HG03097 (cell line): ENCODE measurements at regions not wholly inside any gene's neighbourhood (a gene's known extent, or its start where the extent isn't known, plus 50 kb on each side); places are given as distances from the start of the nearest gene placed in this dataset.
"Not testable (repeated sequence)": the region's sequence is repeated elsewhere in the genome, so short reads cannot be mapped to it uniquely, and the experiment has no call there.

Experiments
- ATAC-seq: cut with Tn5 transposase; IDR thresholded peaks from one replicate; pipeline ENCODE4 v1.9.1; 2021; ENCODE audit not compliant: unreplicated experiment, low FRiP score

- ATAC-seq, result not testable (repeated sequence)
Measured at GRCh38 chr2:131636704-131637308, 109.1 kb downstream of the CCDC74A start.

GRCh38 chr2:131639001-131639620, 111.4 kb downstream of the CCDC74A start:
- not testable (repeated sequence) for ATAC-seq

GRCh38 chr2:131641414-131642206, 113.9 kb downstream of the CCDC74A start:
- ATAC-seq, result no peak

GRCh38 chr2:131643180-131643579, 115.5 kb downstream of the CCDC74A start:
- ATAC-seq, result not testable (repeated sequence)

GRCh38 chr2:131645177-131645765, 117.6 kb downstream of the CCDC74A start:
- ATAC-seq, result no peak

GRCh38 chr2:131646220-131646619, 118.5 kb downstream of the CCDC74A start:
- ATAC-seq, result not testable (repeated sequence)

- no peak for ATAC-seq
Measured at GRCh38 chr2:131646669-131647297, 119.1 kb downstream of the CCDC74A start.

- not testable (repeated sequence) for ATAC-seq
Measured at GRCh38 chr2:131648565-131648964, 120.9 kb downstream of the CCDC74A start.

- ATAC-seq, result not testable (repeated sequence)
Measured at GRCh38 chr2:131652246-131652645, 124.6 kb downstream of the CCDC74A start.

GRCh38 chr2:131654107-131654506, 126.4 kb downstream of the CCDC74A start:
- not testable (repeated sequence) for ATAC-seq

- ATAC-seq, result no peak
Measured at GRCh38 chr2:131656816-131657633, 129.3 kb downstream of the CCDC74A start.

- ATAC-seq, result no peak
Measured at GRCh38 chr2:131657895-131658768, 130.4 kb downstream of the CCDC74A start.

- ATAC-seq, result no peak
Measured at GRCh38 chr2:131658769-131659131, 131.1 kb downstream of the CCDC74A start.

- no peak for ATAC-seq
Measured at GRCh38 chr2:131659168-131659572, 131.5 kb downstream of the CCDC74A start.

- ATAC-seq, result not testable (repeated sequence)
Measured at GRCh38 chr2:131661101-131661782, 133.6 kb downstream of the CCDC74A start.

GRCh38 chr2:131661884-131662535, 134.3 kb downstream of the CCDC74A start:
- not testable (repeated sequence) for ATAC-seq

GRCh38 chr2:131663501-131663900, 135.8 kb downstream of the CCDC74A start:
- ATAC-seq, result not testable (repeated sequence)

GRCh38 chr2:131665716-131666115, 138.0 kb downstream of the CCDC74A start:
- not testable (repeated sequence) for ATAC-seq
